Kidney (tissue), 13 donors: ENCODE measurements at regions not wholly inside any gene's neighbourhood (a gene's known extent, or its start where the extent isn't known, plus 50 kb on each side); places are given as distances from the start of the nearest gene placed in this dataset.

Source experiments
- DNase-seq, 5 donors: peaks; one replicate each; pipeline ENCODE4 v3.0.0-alpha.2; 2013 to 2020
- FAIRE-seq: peaks from 2 replicates; lab custom pipeline; 2012; peaks lifted over from hg19 to GRCh38; lab: Jason Lieb, UNC
- H3K27ac ChIP-seq, 2 donors: one replicate each; pipeline ENCODE4 v1.7.0; 2013; ENCODE audit warnings: low read depth in 2 of 2, low read length in 2 of 2, inconsistent platforms in 1 of 2
- H3K27me3 ChIP-seq: one replicate; pipeline ENCODE4 v1.7.1; 2013; ENCODE audit warnings: low read length, inconsistent platforms; ENCODE audit not compliant: control insufficient read depth, insufficient read depth
- H3K36me3 ChIP-seq, 3 donors: one replicate each; pipeline versions ENCODE4 v1.7.0 to v1.7.1; 2013; ENCODE audit warnings: low read length in 3 of 3, control low read depth in 1 of 3, inconsistent platforms in 1 of 3; ENCODE audit not compliant: insufficient read depth in 3 of 3, control insufficient read depth in 2 of 3
- H3K4me1 ChIP-seq, 3 donors: one replicate each; pipeline versions ENCODE4 v1.7.0 to v1.7.1; 2013; ENCODE audit warnings: low read length in 3 of 3, inconsistent platforms in 1 of 3, low read depth in 1 of 3; ENCODE audit not compliant: control insufficient read depth in 2 of 3, insufficient read depth in 2 of 3
- H3K4me3 ChIP-seq, 3 donors: one replicate each; pipeline versions ENCODE4 v1.7.0 to v1.8.1; 2013; ENCODE audit warnings: low read length in 3 of 3, control low read depth in 1 of 3, inconsistent platforms in 1 of 3
- H3K9ac ChIP-seq, 3 donors: one replicate each; pipeline versions ENCODE4 v1.7.0 to v1.7.1; 2013; ENCODE audit warnings: low read length in 3 of 3, control low read depth in 1 of 3, inconsistent platforms in 1 of 3
- H3K9me3 ChIP-seq, 3 donors: one replicate each; pipeline versions ENCODE4 v1.7.0 to v1.7.1; 2013; ENCODE audit warnings: low read length in 3 of 3, control low read depth in 1 of 3, inconsistent platforms in 1 of 3; ENCODE audit not compliant: control insufficient read depth in 2 of 3, insufficient read depth in 1 of 3
- CTCF ChIP-seq: IDR thresholded peaks from 3 replicates; pipeline ENCODE4 v1.5.1; 2012; ENCODE audit warnings: mild to moderate bottlenecking, moderate library complexity, borderline replicate concordance; ENCODE audit not compliant: insufficient read depth; ENCODE audit errors: extremely low read depth
- intact Hi-C: fragments of 100-400 bp; cut with DNase I; formaldehyde crosslinking; loops from one replicate; pipeline ENCODE4 v1.11.1; 2022
- donor health status: control.
- donor health status: control.
- donor health status: control.
- donor health status: control.
- donor health status: control.
- donor health status: DM: yes; HTN: yes; CAD: no.
- donor health status: Normal renal cell carcinoma (clear cell type).

DNA sequence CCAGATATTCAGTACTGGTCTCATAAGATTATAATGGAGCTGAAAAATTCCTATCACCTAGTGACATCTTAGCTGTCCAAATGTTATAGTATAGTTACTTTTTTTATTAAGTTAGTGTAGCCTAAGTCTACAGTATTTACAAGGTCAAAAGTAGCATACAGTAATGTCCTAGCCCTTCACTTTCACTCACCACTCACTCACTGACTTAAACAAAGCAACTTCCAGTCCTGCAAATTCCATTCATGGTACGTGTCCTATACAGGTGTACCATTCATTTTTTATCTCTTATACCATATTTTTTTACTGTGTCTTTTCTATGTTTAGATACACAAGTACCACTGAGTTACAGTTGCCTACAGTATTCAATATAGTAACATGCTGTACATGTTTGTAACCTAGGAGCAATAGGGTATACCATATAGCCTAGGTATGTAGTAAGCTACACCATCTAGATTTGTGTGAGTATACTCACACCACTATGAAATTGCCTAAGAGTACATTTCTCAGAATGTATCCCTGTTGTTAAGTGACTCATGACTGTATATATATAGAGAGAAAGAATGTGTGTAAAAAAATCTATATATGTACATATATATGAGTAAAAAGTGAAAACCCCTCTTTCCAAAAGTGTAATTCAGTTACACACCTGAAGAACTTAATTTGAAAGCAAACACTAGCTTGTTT lies 234.8 kb upstream of the WWC1 start:
- Histone ChIP-seq H3K27ac (no peak overlapping the region), H3K4me3 (no peak overlapping the region), H3K4me1 (no peaks in the 10 kb centered on the region), H3K9me3 (no peaks in the 10 kb centered on the region), H3K9ac (no peak overlapping the region), H3K27me3 (no peaks in the 10 kb centered on the region), H3K36me3 (no peaks in the 10 kb centered on the region)
- TF ChIP-seq CTCF = no peak
- no peak for DNase-seq
- intact Hi-C loops = no loop called here
- FAIRE-seq = no peak

DNA sequence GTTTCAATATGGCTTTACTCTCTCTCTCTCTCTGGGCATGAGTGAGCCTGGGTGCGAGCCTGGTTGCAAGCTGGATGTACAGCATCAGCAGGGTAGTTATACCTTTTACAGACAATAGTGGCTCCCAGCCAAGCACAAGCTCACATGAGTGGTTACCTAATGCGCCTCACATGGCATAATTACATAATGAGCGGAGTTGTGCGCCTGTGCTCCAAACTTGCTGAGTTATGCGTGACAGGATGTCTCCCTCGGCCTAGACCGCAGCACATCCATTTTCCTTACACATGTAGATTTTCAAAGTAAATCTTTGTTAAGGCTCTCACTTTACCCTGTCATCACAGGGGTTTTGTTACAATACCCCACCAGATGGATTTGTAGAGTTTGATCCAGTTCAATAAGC lies 233.5 kb upstream of the WWC1 start:
- Histone ChIP-seq H3K9ac (no peak overlapping the region), H3K27ac (no peak overlapping the region), H3K4me3 (no peak overlapping the region), H3K9me3 (no peaks in the 10 kb centered on the region), H3K36me3 (no peaks in the 10 kb centered on the region), H3K4me1 (no peaks in the 10 kb centered on the region), H3K27me3 (no peaks in the 10 kb centered on the region)
- DNase-seq (no peak), FAIRE-seq (no peak)
- intact Hi-C loops = no loop called here
- no peak for TF ChIP-seq CTCF

DNA sequence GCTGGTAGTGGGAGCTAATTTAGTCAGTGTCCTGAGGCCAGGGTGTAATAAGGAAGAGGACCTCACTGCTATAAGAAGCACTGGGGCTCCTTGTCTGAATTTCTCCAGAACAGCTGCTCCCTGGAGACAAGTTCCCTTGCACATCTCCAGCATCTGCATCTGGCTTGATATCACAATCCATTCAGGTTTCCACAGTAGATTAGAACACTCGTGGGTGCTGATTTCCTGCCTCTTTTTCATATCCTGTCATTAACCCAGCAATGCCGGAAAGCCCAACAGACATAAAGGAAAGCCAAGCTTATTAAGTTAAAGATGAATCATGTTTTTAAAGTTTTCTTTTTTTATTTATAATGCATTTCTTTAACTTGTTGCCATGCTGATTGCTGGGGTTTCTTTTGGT lies 232.3 kb upstream of the WWC1 start:
- Histone ChIP-seq H3K4me1 (no peaks in the 10 kb centered on the region), H3K9me3 (no peaks in the 10 kb centered on the region), H3K9ac (no peak overlapping the region), H3K27ac (no peak overlapping the region), H3K27me3 (no peaks in the 10 kb centered on the region), H3K4me3 (no peak overlapping the region), H3K36me3 (no peaks in the 10 kb centered on the region)
- no peak for TF ChIP-seq CTCF
- intact Hi-C loops = no loop called here
- FAIRE-seq = no peak
- no peak for DNase-seq

DNA sequence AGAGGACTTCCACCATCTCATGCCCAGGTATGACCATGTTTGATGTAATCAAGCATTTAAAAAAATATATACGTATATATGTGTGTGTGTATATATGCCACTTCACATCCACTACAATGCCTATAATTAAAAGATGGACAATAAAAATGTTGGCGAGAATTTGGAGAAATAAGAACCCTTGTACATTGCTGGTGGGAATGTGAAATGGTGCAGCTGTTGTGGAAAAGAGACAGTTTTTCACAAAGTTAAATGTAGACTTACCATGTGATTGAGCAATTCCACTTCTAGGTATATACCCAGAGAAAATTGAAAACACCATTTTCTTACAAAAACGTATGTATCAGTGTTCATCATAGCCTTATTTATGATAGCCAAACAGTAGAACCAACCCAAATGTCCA lies 229.2 kb upstream of the WWC1 start:
- H3K36me3 ChIP-seq = no peaks in the 10 kb centered on the region
- H3K9me3 ChIP-seq = no peaks in the 10 kb centered on the region
- H3K27me3 ChIP-seq = no peaks in the 10 kb centered on the region
- H3K4me3 ChIP-seq = no peak overlapping the region
- no peak overlapping the region for H3K27ac ChIP-seq
- H3K9ac ChIP-seq = no peak overlapping the region
- DNase-seq (peak in 1 of 5 donors; percentile 51), FAIRE-seq (no peak)
- TF ChIP-seq CTCF = no peak
- peaks cover 0 to 3% (median 0%) of the 10 kb centered on the region in 3 donors for H3K4me1 ChIP-seq
- intact Hi-C loops = no loop called here
